ENCODE measurements at regions not wholly inside any gene's neighbourhood (a gene's known extent, or its start where the extent isn't known, plus 50 kb on each side); places are given as distances from the start of the nearest gene placed in this dataset.

DNA sequence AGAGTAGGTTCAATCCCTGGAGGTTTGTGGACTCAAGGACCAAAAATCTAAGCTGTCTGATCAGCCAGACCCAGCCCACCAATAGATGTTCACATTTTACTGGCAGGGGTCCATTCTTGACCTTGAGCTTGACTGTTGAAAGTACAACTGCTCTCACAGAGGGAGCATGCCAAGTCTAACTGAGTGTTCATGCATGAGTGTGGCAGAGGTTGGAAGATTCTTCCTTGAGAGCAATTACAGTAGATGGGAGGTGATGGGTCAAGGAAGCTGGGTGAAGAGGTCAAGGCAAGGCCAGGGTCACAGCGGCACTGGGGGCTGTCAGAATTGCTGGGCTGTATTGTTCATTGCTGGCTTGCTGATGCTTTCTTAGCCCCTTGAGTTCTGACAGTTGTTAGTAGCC, 202.8 kb upstream of the SVIL start:
- TF ChIP-seq, protein P1, sequence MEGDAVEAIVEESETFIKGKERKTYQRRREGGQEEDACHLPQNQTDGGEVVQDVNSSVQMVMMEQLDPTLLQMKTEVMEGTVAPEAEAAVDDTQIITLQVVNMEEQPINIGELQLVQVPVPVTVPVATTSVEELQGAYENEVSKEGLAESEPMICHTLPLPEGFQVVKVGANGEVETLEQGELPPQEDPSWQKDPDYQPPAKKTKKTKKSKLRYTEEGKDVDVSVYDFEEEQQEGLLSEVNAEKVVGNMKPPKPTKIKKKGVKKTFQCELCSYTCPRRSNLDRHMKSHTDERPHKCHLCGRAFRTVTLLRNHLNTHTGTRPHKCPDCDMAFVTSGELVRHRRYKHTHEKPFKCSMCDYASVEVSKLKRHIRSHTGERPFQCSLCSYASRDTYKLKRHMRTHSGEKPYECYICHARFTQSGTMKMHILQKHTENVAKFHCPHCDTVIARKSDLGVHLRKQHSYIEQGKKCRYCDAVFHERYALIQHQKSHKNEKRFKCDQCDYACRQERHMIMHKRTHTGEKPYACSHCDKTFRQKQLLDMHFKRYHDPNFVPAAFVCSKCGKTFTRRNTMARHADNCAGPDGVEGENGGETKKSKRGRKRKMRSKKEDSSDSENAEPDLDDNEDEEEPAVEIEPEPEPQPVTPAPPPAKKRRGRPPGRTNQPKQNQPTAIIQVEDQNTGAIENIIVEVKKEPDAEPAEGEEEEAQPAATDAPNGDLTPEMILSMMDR (IDR thresholded peaks at IDR 0.05; ENCODE audit: extremely low read depth, missing control alignments) = no peak
- DNase-seq (ENCODE audit: low spot score) = no peak

DNA sequence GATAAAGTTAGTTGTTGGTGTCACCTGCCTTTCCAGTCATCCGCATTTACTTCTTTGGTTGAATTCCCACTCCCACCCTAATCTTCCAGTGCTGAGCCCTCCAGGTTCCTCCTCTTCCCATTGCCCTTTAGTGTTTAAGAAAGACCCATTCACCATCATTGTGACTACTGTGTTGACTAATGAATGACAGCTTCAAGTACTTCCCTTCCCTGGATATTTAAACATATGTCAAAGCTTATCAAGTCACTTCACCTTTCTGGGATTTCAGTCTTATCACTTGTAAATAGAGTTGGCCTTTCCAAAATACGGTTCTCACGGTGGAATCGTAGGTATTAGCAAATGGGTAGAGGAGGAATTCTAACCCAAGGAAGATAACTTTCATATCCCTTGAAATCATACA, 201.6 kb upstream of the SVIL start:
- no peak for DNase-seq (ENCODE audit: low spot score)
- TF ChIP-seq, protein P1 (IDR thresholded peaks at IDR 0.05; ENCODE audit: extremely low read depth, missing control alignments) = no peak

GRCh38 chr10:29835055-29835454, 200.3 kb upstream of the SVIL start:
- TF ChIP-seq, protein P1 (IDR thresholded peaks at IDR 0.05; ENCODE audit: extremely low read depth, missing control alignments) = no peak

DNA sequence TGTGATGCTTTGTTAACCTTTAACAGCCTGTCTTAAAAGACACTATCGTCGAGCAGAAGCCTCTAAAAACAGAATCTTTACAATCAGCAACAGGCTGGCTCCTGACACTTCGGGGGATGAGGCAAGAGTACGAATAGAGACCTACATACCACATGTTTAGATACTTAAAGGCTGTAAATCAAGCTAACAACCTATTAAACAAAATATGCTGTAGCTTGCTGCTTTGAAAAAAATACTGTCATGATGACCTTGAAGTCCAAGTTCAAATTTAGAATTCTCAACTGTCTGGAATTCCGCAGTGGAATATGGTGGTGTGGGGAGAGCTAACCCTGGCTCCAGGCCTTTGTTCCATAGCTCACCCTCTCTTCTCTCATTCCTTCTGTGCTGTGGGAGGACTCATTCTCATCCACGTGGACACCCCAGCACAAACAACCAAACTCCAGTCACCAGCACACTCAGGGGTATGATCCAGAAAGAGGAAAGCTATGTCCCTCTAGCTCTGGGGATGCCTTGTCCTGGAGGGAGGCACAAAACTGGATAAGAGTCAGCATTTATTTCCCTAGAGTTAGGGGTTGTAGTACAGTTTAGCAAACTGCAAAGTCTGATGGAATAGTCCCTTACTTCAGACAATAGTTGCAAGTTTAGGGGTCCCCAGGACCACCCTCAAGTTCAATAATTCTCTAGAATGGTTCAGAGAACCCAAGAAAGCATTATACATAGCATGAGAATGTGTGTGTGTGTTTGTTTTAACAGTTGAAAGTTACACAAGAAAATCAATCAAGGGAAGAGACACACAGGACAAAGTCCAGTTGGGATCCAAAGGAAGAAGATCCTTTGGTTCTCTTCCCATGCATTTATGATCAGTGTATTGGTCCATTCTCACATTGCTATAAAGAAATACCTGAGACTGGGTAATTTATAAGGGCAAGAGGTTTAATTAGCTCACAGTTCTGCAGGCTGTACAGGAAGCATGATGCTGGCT, 196.1 kb upstream of the SVIL start:
- DNase-seq (ENCODE audit: low spot score) = no peak
- TF ChIP-seq, protein P1 (IDR thresholded peaks at IDR 0.05; ENCODE audit: extremely low read depth, missing control alignments) = no peak

More at GRCh38 chr10:29835055-29835454, 200.3 kb upstream of the SVIL start:
- no peak for DNase-seq (ENCODE audit: low spot score)

GRCh38 chr10:29829776-29830175, 195.0 kb upstream of the SVIL start:
- TF ChIP-seq, protein P1 (IDR thresholded peaks at IDR 0.05; ENCODE audit: extremely low read depth, missing control alignments) = no peak
- DNase-seq (ENCODE audit: low spot score) = no peak

GRCh38 chr10:29828956-29829355, 194.2 kb upstream of the SVIL start:
- TF ChIP-seq, protein P1 (IDR thresholded peaks at IDR 0.05; ENCODE audit: extremely low read depth, missing control alignments) = no peak
- no peak for DNase-seq (ENCODE audit: low spot score)

DNA sequence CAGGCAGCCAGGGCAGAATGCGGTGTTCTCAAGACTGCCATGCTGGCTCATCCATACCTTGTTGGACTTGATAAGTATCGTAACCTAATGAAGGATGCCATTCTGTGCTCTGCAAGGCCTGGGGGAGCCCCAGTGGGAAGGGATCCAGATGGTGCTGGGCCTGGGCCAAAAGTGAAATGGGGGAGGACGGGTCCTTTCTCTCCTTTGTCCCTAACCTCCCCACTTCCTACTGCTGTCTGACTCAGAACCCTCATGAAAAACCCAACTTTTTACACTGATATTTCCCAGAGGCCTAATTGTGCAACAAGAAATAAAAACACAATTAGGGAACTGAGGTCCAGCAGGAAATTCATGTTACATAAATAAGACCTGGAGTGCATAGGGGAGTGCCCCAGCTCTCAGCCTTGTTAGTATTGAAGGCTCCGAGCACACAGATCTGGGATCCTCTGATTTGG, 193.7 kb upstream of the SVIL start:
- TF ChIP-seq, protein P1 (IDR thresholded peaks at IDR 0.05; ENCODE audit: extremely low read depth, missing control alignments) = no peak
- DNase-seq (ENCODE audit: low spot score) = no peak

Measured in GM20000 (cell line).